Endothelial cell of hepatic sinusoid (primary cell): ENCODE measurements at regions not wholly inside any gene's neighbourhood (a gene's known extent, or its start where the extent isn't known, plus 50 kb on each side); places are given as distances from the start of the nearest gene placed in this dataset.

Experiments used
- in situ Hi-C: cut with HindIII; loops from 2 replicates; pipeline ENCODE4 v1.10.0; 2017; ENCODE audit warnings: low sequenced_read_pairs

DNA sequence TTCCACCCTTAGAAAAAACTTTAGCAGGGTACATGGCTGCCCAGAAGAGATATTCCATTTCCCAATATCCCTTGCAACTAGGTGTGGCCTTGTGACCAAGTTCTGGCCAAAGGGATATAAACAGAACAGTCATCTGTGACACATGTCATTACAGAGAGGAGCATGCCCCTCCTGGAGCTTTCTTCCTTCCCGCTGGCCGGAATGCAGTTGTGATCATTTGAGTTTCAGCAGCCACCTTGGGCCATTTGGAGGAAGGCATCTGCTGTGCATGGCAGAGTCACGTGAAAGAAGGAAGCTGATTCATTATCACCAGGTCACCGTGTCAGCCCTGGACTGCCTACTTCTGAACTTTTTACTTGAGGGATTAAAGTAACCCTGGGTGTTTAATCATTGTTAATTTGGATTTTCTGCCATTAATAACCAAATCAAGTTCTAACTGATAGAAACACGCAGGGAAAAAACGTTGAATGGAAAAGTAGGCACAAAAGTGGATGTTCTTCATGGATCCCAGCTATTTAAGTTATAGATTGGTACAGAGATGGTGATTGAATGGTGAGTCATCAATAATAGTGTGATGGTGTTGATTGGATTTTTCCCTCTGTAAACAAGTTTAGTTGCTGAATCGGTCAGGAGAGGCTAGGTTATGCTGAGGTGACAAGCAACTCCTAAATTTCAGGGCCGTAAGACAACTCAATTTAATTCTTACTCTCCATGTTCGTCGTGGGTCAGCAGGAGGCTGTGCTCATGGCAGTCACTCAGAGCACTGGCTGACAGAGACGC, 80.7 kb upstream of the CCDC167 start:
- in situ Hi-C loops: no loop called here

DNA sequence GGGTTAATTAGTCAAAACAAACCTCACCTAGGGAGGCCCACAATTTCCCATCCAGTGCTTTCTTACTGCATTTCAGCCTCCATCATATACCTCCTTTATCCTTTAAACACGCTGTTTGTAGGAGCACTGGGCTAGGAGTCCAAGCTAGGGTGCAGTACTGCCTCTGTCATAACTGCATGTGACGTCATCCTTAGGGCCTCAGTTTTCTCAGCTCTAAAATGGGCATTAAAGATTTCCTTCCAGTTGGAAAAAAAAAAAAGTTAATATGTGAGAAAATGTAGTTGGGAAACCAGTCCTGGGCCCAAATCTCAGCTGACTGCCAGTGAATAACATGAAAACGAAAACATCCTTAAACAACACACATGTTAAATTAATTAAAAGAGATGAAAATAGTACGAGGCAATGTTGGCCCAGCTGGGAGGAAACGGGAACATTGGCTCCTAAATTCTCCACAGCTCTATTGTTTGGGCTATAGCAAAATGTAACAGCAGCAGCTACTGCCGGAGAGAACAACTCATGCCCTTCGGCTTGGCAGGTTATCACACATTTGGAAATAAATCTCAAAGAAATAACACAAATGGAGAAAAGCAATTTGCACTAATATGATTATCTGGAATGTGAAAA, 79.9 kb upstream of the CCDC167 start:
- in situ Hi-C loops: no loop called here

DNA sequence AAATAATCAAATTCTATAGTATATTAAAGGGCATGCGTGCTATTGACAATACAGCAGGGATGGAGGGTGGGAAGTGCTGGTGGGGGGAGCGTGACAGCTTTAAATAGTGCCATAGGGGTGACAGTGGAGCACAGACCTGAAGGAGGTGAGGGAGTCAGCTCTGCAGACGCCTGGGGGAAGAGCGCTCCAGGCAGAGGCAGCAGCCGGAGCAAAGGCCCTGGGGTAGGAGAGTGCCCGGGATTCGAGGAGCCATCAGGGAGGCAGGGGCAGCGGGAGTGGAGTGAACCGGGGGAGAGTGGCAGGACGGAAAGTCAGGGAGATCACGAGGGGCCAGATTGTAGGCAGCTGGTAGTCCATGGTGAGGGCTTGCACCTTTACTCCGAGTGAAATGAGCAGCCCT, 78.4 kb upstream of the CCDC167 start:
- in situ Hi-C loops: no loop called here

DNA sequence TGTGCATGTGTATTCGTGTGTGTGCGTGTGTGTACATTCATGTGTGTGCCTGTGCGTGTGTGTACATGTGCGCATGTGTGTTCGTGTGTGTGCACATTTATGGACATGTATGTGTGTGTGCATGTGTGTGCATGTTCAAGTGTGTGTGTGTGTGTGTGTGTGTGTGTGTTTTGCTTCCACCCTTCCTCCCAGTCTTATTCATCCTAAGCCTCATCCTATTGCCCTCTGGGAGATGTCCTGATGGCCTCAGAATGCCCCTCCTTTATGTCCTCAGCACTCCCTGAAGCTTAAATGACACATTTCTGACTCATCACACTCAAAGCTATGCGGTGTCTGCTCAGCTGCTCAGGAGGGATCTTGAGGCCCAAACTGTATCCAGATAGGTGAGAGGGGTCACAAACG, 76.6 kb upstream of the CCDC167 start:
- in situ Hi-C loops: no loop called here

DNA sequence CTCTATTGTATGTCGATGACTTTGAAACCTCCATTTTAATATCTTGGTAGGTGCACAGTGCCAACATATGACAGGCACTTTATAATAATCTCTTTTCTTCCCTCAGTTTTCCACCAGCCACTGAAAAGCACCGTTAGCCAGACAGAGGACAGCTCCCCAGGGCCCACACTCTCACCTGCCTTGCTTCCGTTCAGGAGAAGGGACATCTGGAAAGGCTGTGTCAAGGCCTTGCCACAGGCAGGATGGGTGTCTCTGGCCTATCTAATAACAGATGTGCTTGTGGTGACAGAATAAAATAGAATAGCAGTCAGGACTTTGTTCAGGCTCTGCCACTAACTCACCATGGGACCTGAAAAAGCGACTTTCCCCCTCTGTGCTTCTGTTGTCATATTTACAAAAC, 75.5 kb upstream of the CCDC167 start:
- in situ Hi-C loops: no loop called here

DNA sequence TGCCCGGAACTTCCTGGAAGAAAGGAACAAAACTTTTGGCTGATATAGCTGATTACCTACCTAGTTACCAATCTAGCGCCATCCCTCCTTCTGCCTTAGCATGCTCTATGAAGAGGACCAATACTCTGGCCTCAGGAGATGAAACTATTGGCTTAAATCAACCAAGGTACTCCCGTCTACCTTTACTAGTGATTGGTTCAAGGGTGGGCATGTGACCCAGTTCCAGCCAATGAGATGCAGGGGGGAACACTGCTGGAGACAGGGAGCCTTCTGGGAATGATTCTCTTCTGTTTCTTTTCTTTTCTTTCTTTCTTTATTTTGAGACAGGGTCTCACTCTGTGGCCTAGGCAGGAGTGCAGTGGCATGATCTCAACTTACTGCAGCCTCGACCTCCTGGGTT, 72.6 kb upstream of the CCDC167 start:
- in situ Hi-C loops: loop anchor here (5.0 kb wide), 2 partner anchors 45 to 85 kb away; no protein-coding TSS in a partner anchor

DNA sequence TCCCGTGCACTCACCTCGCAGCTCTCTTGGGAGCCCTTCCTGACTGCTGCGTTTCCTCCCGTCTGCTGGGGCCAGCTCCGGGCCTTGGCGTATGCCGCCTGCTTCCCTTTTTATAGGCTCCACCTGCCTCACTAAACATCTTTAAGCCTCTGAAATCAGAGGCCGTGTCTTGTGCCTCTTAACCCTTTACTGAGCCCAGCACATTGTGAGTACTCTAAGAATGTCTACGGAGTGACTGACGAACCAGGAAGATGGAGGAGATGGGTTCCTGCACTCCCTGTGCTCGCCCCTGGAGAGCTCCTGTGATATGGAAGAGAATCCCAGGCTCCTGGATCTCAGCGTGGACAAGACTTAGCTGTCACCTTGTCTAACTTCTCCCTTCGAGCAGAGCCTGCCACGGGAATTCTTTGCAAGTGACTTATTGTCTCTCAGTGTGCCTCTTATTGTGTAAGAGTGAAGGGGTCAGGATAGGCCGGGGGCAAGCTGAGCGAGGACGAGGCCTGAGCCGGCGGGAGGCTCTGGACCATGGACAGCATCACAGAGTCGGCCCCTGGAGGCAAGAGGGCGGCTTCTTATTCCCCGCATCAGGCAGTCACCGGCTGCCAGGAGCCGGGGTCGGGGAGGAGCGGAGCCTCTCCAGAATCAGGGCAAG, 70.9 kb upstream of the CCDC167 start:
- in situ Hi-C loops: loop anchor here (5.0 kb wide), 2 partner anchors 43 to 87 kb away; no protein-coding TSS in a partner anchor

DNA sequence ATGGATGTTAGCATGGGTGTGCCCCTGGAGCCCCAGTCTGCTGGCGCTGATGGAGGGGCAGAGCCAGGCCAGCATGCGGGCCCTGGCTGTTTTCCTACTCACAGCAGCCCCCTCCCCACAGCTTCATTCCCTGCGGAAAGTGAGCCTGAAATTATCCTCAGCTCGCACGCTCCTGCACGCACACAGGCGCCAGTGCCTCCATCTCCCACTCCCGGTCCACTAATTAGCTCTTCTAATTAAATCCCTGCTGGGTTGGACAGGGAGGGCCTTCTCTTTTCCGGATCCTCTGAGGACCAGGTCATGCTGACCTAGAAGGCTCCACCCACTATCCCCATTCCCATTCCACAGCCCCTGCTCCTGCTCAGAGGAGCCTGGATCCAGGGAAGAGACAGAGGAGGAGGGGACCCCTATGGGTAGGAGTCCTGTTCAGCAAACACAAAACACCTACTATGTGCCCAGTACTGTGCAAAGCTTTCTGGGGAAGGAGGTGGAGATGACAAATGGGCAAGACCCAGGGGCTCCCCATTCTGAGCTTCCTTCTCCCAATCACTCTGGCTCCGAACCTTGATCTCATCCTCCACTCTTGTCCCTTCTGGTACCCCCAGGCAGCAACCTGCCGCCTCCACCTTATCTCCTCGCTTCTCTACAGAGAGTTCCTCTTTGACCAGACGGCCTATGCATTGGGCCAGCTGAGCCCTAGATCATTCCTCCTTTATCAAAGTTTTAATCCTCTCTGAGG, 70.2 kb upstream of the CCDC167 start:
- in situ Hi-C loops: loop anchor here (5.0 kb wide), 2 partner anchors 43 to 87 kb away; no protein-coding TSS in a partner anchor

DNA sequence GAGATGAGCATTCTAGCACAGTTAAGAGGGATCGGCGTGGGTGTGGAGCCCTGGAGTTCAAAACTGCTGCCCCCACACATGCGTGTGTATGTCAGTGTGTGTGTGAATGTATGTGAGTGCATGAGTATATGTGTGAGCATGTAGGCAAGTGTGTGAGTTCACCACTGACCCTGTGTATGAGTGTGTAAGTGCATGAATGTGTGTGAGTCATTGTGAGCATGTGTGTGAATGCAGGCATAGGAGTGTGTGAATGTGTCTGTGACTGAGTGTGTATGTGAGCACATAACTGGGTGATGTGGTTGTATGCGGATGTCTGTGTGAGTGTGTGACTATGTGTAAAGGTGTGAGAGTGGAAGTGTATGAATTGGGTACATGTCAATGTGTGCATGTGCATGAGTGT, 69.6 kb upstream of the CCDC167 start:
- in situ Hi-C loops: no loop called here

DNA sequence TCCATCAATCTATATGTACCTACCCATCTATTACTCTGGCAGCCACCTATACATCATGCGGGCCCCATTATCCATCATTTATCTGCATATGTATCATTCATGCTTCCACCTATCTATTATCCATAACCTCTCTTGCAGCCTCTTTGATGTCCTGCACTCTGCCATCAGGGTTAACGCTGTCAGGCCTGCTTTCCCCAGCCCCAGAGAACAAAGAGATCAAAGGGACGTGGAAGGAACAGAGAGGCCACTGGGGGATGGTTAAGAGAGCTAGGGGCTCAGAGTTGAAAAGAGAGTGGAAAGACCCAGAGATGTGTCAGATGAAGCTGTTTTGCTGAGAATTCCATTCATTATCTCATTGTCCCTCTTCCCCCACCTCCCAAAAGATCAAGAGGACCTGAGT, 67.3 kb upstream of the CCDC167 start:
- in situ Hi-C loops: no loop called here

DNA sequence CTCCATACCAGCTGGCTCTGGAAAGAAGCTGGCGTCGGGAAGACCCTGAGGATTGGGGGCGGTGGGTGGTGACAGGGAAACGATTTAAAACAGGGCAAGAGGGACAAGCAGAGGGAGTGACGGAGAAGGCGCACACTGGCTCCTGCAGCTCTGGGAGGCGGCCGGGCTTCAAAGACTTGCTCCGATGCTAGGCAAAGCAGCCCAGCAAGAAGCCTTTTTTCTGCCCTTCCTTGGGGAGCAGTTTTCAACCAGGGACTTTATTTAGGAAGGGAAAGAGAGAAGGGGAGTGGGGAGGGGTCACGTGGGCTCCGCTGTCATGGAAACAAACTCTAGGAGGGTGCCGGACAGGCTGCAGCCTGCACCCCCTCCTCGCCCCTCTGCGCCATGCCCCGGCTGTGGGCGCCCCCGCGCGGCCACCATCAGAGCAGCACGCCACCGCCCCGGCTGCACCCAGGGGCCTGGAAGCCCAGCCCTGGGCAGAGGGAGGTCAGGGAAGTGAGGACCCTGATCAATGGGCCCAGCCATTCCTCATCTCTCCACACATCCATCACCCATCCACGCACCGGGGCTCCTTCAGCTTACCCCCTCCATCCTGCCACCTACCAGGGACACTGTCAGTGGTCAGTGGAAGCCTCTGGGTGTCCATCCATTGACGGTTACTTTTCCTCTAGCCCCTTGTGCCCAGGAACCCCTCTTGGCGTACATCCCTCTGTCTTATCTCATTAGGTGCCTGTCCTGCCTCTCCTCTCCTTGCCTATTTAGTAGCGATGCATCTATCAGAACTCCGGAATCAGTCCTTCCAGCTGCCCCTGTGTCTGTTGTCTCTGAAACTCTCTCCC, 66.6 kb upstream of the CCDC167 start:
- in situ Hi-C loops: no loop called here

DNA sequence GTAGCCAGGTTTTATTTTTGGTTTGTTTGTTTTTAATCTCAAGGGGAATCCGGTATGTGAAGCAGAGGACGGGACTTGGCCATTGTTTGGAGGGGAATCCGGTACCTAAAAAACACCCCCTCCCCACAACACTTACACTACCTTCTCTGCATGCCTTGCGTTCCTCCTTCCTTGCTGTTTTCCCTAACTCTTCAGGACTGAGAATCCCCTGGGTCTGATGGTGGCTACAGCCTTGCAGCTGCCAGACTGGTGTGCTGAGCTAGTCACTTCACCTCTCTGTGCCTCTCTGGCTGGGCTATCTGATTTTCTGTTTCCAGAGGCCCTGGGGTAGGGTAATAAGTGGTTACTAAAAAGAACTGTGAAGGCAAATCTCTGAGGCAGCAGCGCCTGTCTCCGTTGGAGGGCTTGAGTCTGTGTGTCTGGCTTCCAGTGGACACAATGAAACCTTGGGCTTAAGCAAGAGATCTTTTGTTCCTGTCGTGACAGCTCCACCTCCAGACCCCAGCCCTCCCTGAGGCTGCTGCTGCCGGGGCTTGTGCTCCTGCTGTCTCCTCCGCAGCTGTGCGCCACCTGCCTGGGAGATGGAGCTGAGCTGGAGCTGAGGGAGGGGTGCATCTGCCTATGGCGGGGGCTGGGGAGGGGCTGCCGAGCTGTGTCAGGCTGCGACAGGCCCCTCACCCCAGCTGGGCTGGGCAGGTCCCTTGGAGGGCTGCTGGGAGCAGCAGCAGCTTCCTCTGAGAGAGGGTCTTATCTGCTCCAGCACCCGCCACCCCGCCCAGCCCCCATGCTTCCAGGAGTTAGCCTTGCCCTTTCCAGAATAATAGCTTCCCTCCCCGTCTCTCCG, 65.8 kb upstream of the CCDC167 start:
- in situ Hi-C loops: no loop called here

DNA sequence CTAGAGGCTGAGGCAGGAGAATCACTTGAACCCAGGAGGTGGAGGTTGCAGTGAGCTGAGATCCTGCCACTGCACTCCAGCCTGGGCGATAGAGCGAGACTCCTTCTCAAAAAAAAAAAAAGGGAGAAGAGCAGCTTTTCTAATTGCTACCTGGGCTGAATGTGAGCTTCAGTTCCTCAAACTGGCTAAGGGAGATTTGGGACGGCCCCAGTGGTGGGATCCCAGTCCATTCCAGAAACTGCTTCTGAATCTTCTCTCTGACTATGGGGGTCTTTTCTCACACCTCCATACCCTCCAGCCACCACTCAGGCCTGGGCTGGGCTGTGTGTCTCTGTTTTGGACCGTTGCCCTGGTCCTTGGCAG, 63.2 kb upstream of the CCDC167 start:
- in situ Hi-C loops: loop anchor here (5.0 kb wide), 2 partner anchors 54 to 71 kb away; no protein-coding TSS in a partner anchor

DNA sequence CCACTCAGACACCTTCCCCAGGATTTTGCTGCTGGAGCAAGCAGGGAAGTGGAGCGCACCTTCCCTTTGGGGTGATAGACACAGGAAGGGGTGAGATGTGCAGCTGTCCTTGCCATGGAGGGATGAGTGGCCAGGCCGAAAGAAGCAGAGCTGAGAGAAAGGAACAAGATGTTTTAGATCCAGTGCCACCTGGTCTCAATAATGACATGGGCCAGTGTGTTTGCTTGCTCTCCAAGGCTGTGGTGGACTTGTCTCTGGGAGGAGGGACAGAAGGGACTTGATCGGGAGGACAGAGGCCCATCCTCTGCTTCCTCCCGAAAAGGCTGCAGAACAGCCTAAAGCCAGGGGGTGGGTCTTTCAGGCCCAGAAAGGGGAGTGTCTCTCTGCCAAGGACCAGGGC, 61.7 kb upstream of the CCDC167 start:
- in situ Hi-C loops: loop anchor here (5.0 kb wide), 2 partner anchors 56 to 69 kb away; no protein-coding TSS in a partner anchor

DNA sequence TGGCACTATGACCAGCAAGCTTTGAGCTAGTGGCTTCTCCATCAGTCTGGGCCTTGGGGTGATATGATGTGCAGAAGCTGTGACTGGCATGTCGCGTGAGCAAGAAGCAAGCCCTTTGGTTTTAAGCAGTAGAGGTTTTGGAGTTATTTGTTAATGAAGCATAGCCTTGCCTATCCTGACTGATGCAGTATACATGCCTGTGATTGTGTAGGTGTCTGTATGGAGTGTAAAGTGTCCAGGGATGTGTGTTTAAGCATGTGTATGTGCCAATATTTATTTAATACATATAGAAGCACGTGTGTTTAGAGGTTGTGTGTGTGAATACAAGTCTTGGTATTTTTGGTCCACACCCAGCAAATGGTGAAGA, 61.0 kb upstream of the CCDC167 start:
- in situ Hi-C loops: loop anchor here (5.0 kb wide), 2 partner anchors 57 to 68 kb away; no protein-coding TSS in a partner anchor

DNA sequence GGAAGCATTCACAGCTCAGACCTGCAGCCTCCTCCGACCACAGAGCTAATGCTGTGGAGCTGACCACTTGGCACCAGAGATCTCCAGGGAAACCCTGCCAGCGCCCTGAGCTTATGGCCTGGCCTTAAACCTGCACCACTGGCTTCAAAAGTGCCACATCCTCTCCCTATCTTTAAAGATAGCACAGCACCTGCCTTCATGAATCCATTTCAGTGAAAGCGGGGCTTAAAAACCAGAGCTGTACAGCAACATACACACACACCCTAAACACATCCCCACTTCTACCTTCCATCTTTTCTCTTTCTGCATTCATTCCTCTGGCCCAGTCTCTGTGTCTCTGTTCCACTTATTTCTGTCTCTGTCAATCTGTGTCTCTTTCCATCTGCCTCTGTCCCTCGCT, 59.8 kb upstream of the CCDC167 start:
- in situ Hi-C loops: no loop called here

DNA sequence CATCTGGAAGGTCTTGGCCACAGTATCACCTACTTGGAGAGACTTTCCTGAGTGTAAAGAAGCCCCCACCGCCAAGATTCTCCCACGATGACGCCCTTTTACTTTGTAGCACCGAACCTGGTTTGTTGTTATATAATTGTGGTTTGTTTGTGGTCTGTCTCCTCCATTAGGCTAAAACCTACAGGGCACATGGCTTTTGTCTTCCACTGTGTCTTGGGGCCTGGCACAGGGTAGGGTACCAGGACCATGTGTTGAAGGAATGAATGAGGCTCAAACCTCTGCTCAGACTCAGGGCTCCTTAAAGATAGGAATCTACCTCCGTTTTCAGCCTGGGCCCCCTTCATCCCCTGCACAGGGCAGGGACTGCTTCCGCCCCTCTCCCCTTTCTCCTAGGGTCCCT, 59.4 kb upstream of the CCDC167 start:
- in situ Hi-C loops: no loop called here

DNA sequence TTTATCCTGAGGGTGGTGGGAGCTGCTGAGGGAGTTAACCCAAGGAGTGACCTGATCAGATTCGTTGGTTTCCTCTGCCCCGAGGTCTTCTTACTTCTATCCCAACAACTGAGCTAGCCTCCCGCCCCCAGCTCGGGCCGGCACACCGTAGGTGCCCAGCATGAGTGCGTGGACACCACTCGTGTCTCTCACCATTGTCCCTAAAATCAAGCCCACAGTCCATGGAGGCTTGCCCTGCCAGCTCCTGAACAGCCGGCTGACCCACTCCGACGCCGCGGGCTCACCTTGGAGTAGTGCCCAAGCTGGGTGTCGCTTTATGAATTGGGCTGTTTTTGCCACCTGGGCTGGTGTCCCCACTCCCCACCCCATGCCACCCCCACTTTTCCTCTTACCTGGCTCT, 59.0 kb upstream of the CCDC167 start:
- in situ Hi-C loops: no loop called here

DNA sequence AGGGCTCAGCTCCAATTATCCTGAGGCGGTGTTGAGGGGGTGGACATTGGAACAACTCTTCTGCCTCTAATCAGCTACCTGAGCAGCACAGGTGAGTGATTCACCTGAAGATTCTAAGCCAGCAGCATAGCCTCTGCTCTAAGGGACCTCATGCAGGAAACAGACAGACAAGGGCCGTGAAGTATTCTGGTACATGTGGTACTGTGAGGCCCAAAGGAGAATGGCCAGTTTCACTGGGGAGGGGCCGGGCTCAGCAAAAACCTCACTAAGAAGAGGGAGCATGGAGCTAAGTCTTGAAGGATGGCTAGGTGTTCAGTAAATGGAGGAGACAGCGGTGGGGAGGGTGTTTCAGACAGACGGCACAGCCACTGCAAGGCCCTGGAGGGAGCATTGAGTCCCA, 58.5 kb upstream of the CCDC167 start:
- in situ Hi-C loops: no loop called here
